Left ventricle myocardium inferior (tissue), 1 donor: ENCODE measurements at regions not wholly inside any gene's neighbourhood (a gene's known extent, or its start where the extent isn't known, plus 50 kb on each side); places are given as distances from the start of the nearest gene placed in this dataset.

ENCODE experiments used
- DNase-seq: peaks from one replicate; pipeline ENCODE4 v3.0.0-alpha.2; 2020
- H3K27ac ChIP-seq: fragments of 200-600 bp; replicated peaks from 2 replicates; pipeline ENCODE4 v1.8.0; 2021
- H3K27me3 ChIP-seq: fragments of 200-600 bp; 2 replicates; pipeline ENCODE4 v1.8.0; 2021; ENCODE audit warnings: low read depth
- H3K36me3 ChIP-seq: fragments of 200-600 bp; 2 replicates; pipeline ENCODE4 v1.8.0; 2021
- H3K4me1 ChIP-seq: fragments of 200-600 bp; 2 replicates; pipeline ENCODE4 v1.8.0; 2021
- H3K4me3 ChIP-seq: fragments of 200-600 bp; 2 replicates; pipeline ENCODE4 v1.8.0; 2021; ENCODE audit warnings: mild to moderate bottlenecking, moderate library complexity
- H3K9me3 ChIP-seq: fragments of 200-600 bp; replicated peaks from 2 replicates; pipeline ENCODE4 v1.8.0; 2021
- intact Hi-C: fragments of 100-400 bp; cut with micrococcal nuclease; formaldehyde crosslinking; loops from one replicate; pipeline ENCODE4 v1.11.0; 2022
- TF ChIP-seq, protein P1 (sequence below): fragments of 200-600 bp; IDR thresholded peaks from 2 replicates; pipeline ENCODE4 v1.8.0; 2021; ENCODE audit warnings: antibody characterized with exemption, mild to moderate bottlenecking, borderline replicate concordance
- donor health status: DM: no; HTN: yes; CAD: no; lungs with severe emphysema.

DNA sequence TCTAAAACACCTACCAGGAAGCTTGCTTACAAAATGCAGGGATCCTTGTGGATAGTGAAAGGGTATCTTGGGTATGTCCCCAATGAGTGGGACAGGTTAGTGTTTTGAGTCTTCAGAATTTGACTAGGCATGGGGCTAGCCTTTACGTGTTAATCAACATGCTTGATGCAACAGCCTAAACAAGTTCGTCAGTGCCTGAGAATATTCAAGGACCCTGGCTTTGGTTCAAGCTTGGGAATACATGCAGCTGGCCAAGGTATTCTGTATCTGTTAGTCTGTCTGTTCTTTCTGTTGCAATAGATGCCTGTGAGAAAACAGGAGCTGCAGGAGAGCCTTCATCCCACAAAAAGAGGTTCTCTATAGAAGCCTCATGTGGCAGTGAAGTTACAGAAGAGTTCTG is 149.5 kb downstream of the CCNG2 start:
- TF ChIP-seq, protein P1, sequence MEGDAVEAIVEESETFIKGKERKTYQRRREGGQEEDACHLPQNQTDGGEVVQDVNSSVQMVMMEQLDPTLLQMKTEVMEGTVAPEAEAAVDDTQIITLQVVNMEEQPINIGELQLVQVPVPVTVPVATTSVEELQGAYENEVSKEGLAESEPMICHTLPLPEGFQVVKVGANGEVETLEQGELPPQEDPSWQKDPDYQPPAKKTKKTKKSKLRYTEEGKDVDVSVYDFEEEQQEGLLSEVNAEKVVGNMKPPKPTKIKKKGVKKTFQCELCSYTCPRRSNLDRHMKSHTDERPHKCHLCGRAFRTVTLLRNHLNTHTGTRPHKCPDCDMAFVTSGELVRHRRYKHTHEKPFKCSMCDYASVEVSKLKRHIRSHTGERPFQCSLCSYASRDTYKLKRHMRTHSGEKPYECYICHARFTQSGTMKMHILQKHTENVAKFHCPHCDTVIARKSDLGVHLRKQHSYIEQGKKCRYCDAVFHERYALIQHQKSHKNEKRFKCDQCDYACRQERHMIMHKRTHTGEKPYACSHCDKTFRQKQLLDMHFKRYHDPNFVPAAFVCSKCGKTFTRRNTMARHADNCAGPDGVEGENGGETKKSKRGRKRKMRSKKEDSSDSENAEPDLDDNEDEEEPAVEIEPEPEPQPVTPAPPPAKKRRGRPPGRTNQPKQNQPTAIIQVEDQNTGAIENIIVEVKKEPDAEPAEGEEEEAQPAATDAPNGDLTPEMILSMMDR, result no peak
- intact Hi-C loops, result no loop called here
- H3K4me1 ChIP-seq, result no peaks in the 10 kb centered on the region
- H3K4me3 ChIP-seq, result no peak overlapping the region
- H3K27ac ChIP-seq, result no peak overlapping the region
- H3K36me3 ChIP-seq, result no peaks in the 10 kb centered on the region
- H3K9me3 ChIP-seq, result no peaks in the 10 kb centered on the region
- H3K27me3 ChIP-seq, result no peaks in the 10 kb centered on the region
- no peak for DNase-seq

DNA sequence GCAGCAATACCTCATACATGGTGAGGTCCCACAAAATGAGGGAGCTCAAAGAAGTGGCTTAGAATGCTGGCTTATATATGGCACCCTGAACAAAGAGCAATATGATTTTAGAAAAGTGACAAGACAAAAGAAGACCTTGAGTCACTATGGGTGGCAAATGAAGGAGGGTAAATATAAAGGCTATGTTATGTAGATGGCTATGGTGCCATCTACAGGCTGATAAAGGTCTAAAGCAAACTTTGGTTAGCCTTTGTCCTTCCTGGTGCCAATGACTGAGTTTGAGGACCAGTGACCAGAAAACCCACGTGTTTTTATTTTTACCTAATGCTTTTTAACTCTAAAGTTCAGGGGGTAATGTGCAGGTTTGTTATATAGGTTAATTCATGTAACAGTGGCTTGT is 151.8 kb downstream of the CCNG2 start:
- no peaks in the 10 kb centered on the region for H3K36me3 ChIP-seq
- H3K4me3 ChIP-seq, result no peak overlapping the region
- intact Hi-C loops, result no loop called here
- no peak overlapping the region for H3K27ac ChIP-seq
- TF ChIP-seq, protein P1, result peak; percentile 52
- DNase-seq, result no peak
- H3K27me3 ChIP-seq, result peaks cover 12% of the 10 kb centered on the region
- H3K4me1 ChIP-seq, result no peaks in the 10 kb centered on the region
- no peaks in the 10 kb centered on the region for H3K9me3 ChIP-seq

DNA sequence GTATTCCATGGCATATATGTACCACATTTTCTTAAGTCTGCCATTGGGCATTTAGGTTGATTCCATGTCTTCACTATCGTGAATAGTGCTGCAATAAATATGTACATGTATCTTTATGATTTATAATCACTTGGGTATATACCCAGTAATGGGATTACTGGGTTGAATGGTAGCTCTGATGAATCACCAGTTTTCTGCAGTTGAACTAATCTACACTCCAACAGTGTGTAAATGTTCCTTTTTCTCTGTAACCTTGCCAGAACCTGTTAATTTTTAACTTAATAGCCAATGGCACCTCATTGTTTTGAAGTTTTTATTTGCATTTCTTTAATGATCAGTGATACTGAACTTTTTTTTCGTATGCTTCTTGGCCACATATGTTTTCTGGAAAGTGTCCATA is 152.5 kb downstream of the CCNG2 start:
- TF ChIP-seq, protein P1, result no peak
- H3K27ac ChIP-seq, result no peak overlapping the region
- H3K9me3 ChIP-seq, result no peaks in the 10 kb centered on the region
- no peak for DNase-seq
- H3K4me3 ChIP-seq, result no peak overlapping the region
- H3K36me3 ChIP-seq, result no peaks in the 10 kb centered on the region
- H3K4me1 ChIP-seq, result no peaks in the 10 kb centered on the region
- intact Hi-C loops, result no loop called here
- H3K27me3 ChIP-seq, result peaks cover 17% of the 10 kb centered on the region

DNA sequence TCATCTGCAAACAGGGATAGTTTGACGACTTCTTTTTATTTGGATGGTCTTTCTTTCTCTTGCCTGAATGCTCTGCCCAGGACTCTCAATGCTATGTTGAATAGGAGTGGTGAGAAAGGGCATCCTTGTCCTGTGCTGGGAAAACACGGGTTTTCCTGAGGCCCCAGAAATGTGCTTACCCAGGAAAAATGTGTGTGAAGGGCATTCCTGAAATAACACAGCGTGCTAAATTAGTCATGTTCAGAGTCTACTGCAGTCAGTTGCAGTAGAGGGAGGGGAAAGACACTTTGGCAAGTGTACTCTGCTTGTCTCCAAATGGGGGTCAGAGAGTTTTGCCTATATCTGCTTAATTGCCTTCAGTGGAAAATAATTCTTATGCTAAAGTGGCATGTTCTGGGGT is 153.9 kb downstream of the CCNG2 start:
- Histone ChIP-seq H3K27ac (no peak overlapping the region), H3K36me3 (no peaks in the 10 kb centered on the region), H3K4me3 (no peak overlapping the region), H3K9me3 (no peaks in the 10 kb centered on the region), H3K4me1 (no peaks in the 10 kb centered on the region), H3K27me3 (peaks cover 17% of the 10 kb centered on the region)
- intact Hi-C loops, result no loop called here
- no peak for DNase-seq
- TF ChIP-seq, protein P1, result no peak

DNA sequence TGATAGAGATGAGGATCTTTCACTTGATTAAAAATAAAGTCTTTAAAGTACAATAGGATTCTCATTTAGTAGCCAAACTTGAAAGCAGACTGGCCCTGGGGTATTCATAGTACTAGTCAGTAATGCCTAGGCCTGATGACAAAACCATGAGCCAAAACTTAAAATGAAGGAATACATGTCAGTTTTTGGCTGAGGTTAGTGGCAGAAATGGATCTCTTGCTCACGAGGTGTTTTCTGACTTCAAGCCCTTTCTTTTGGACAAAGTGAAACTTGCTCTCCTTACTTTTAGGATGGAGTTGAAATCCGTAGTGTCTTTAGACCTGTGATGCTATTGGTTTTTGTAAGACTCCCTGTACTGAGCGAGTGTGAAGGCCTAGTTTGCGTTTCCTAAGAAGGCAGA is 157.7 kb downstream of the CCNG2 start:
- peaks cover 9% of the 10 kb centered on the region for H3K9me3 ChIP-seq
- intact Hi-C loops, result no loop called here
- no peaks in the 10 kb centered on the region for H3K36me3 ChIP-seq
- no peaks in the 10 kb centered on the region for H3K4me1 ChIP-seq
- peaks cover 17% of the 10 kb centered on the region for H3K27me3 ChIP-seq
- TF ChIP-seq, protein P1, result no peak
- no peak for DNase-seq
- no peak overlapping the region for H3K27ac ChIP-seq
- H3K4me3 ChIP-seq, result no peak overlapping the region

DNA sequence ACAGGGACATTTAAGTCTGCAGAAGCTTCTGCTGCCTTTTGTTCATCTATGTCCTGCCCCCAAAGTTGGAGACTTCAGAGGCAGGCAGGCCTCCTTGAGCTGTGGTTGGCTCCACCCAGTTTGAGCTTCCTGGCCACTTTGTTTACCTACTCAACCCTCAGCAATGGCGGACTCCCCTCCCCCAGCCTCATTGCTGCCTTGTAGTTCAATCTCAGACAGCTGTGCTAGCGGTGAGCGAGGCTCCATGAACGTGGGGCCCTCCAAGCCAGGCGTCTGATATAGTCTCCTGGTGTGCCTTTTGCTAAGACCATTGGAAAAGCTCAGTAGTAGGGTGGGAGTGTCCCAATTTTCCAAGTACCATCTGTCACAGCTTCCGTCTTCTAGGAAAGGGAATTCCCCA is 170.1 kb downstream of the CCNG2 start:
- TF ChIP-seq, protein P1, result no peak
- H3K27ac ChIP-seq, result no peak overlapping the region
- intact Hi-C loops, result no loop called here
- DNase-seq, result no peak
- H3K4me3 ChIP-seq, result no peak overlapping the region
- peaks cover 27% of the 10 kb centered on the region for H3K27me3 ChIP-seq
- H3K36me3 ChIP-seq, result no peaks in the 10 kb centered on the region
- no peaks in the 10 kb centered on the region for H3K4me1 ChIP-seq
- peaks cover 14% of the 10 kb centered on the region for H3K9me3 ChIP-seq
